K562 (cell line): ENCODE measurements at regions not wholly inside any gene's neighbourhood (a gene's known extent, or its start where the extent isn't known, plus 50 kb on each side); places are given as distances from the start of the nearest gene placed in this dataset.

Experiments used
- ATAC-seq: fragments of 200-7000 bp; cut with Tn5 transposase; 3 replicates; pipeline ENCODE4 v1.9.1; 2020; ENCODE audit warnings: moderate library complexity
- BruUV-seq: library from RNA; stranded (reverse); fragments of 400-500 nt; replicated peaks from 2 replicates; lab custom pipeline; 2021; lab: Mats Ljungman, UMichigan
- CTCF ChIA-PET: fragments of 300-600 bp; formaldehyde crosslinking; extraction: SDS; loops from one replicate; lab custom pipeline; 2021; ENCODE audit warnings: low intra/inter-chr PET ratio; lab: Yijun Ruan, JAX
- POLR2A ChIA-PET: fragments of 300-600, 350-650 bp; sonication (Branson Sonifier 250); formaldehyde crosslinking; extraction: SDS; loops from one replicate; lab custom pipeline; 2021; ENCODE audit warnings: antibody characterized with exemption, inconsistent platforms; lab: Yijun Ruan, JAX
- DNase-seq, 4 experiments: peaks; one replicate each; pipeline versions ENCODE4 v3.0.0 to v3.0.0-alpha.2; 2011 to 2018; ENCODE audit warnings: low spot score in 3 of 4, mixed read lengths in 3 of 4; ENCODE audit errors: extremely low read depth in 1 of 4
- FAIRE-seq: peaks from 2 replicates; lab custom pipeline; 2011; peaks lifted over from hg19 to GRCh38; lab: Jason Lieb, UNC
- H2AFZ ChIP-seq: 2 replicates; pipeline ENCODE4 v1.6.0; 2011; ENCODE audit warnings: low read depth, low read length, control low read depth, inconsistent platforms
- H3K27ac ChIP-seq: fragments of 200-600 bp; 3 replicates; pipeline ENCODE4 v1.8.0; 2011; ENCODE audit warnings: low read depth, mild to moderate bottlenecking, control low read depth, inconsistent platforms, low read length, moderate library complexity, mixed read lengths; ENCODE audit errors: extremely low read depth
- H3K27me3 ChIP-seq, 2 experiments: fragments of 300-600 bp in 1 of 2; 2 replicates in 1 of 2; 3 replicates in 1 of 2; pipeline versions ENCODE4 v1.6.0 to v1.8.0; 2011; ENCODE audit warnings: inconsistent platforms in 2 of 2, low read length in 2 of 2, mild to moderate bottlenecking in 1 of 2, mixed read lengths in 1 of 2, moderate library complexity in 1 of 2; ENCODE audit not compliant: control insufficient read depth in 2 of 2, insufficient read depth in 2 of 2
- H3K36me3 ChIP-seq: fragments of 300-600 bp; 3 replicates; pipeline ENCODE4 v1.8.0; 2011; ENCODE audit warnings: mild to moderate bottlenecking, low read length, inconsistent platforms; ENCODE audit not compliant: control insufficient read depth, insufficient read depth
- H3K4me1 ChIP-seq, 2 experiments: fragments of 200-600 bp in 1 of 2; replicated peaks in 1 of 2; 2 replicates in 1 of 2; 3 replicates in 1 of 2; pipeline versions ENCODE4 v1.5.1 to v1.8.0; 2011; ENCODE audit warnings: inconsistent platforms in 2 of 2, low read length in 2 of 2, mild to moderate bottlenecking in 1 of 2, mixed read lengths in 1 of 2, moderate library complexity in 1 of 2; ENCODE audit not compliant: control insufficient read depth in 2 of 2, insufficient read depth in 2 of 2
- H3K4me2 ChIP-seq: 2 replicates; pipeline ENCODE4 v1.6.1; 2011; ENCODE audit warnings: low read length, control low read depth, inconsistent platforms, mixed read lengths; ENCODE audit not compliant: insufficient read depth
- H3K4me3 ChIP-seq: fragments of 200-600 bp; sonication (generic), shearing (Covaris generic); 2 replicates; pipeline ENCODE4 v1.5.1; 2016; ENCODE audit warnings: control low read depth, inconsistent platforms
- H3K79me2 ChIP-seq: fragments of 200-600 bp; 3 replicates; pipeline ENCODE4 v1.8.0; 2011; ENCODE audit warnings: low read length, inconsistent platforms; ENCODE audit not compliant: control insufficient read depth, insufficient read depth
- H3K9ac ChIP-seq, 2 experiments: 2 replicates each; pipeline versions ENCODE4 v1.6.0 to v1.6.1; 2011; ENCODE audit warnings: low read depth in 2 of 2, low read length in 2 of 2, control low read depth in 1 of 2, inconsistent platforms in 1 of 2, mild to moderate bottlenecking in 1 of 2, mixed read lengths in 1 of 2; ENCODE audit not compliant: insufficient read depth in 1 of 2
- H3K9me1 ChIP-seq: one replicate; pipeline ENCODE4 v1.6.0; 2011; ENCODE audit warnings: inconsistent platforms, mild to moderate bottlenecking, low read length, moderate library complexity; ENCODE audit not compliant: control insufficient read depth, insufficient read depth
- H3K9me3 ChIP-seq: replicated peaks from 2 replicates; pipeline ENCODE4 v1.5.1; 2011; ENCODE audit warnings: low read depth, low read length, inconsistent platforms; ENCODE audit not compliant: control insufficient read depth, insufficient read depth
- H4K20me1 ChIP-seq: replicated peaks from 2 replicates; pipeline ENCODE4 v1.6.1; 2011; ENCODE audit warnings: low read length, inconsistent platforms, mixed read lengths; ENCODE audit not compliant: control insufficient read depth, insufficient read depth
- DIDO1 ChIP-seq: fragments of 450-650 bp; IDR thresholded peaks from 2 replicates; pipeline ENCODE4 v1.6.1; 2016; ENCODE audit warnings: low read depth, missing biosample characterization, missing genetic modification characterization
- FOXM1 ChIP-seq, 2 experiments: fragments of 450-650 bp in 1 of 2; sonication (generic) in 1 of 2; formaldehyde crosslinking in 1 of 2; IDR thresholded peaks; 2 replicates each; pipeline versions ENCODE4 v1.6.1 to v1.9.0; 2017 to 2022; ENCODE audit warnings: low read depth in 2 of 2, mild to moderate bottlenecking in 2 of 2, missing genetic modification reagents in 1 of 2, moderate library complexity in 1 of 2
- MAFG ChIP-seq: fragments of 450-650 bp; conservative IDR thresholded peaks from 2 replicates; pipeline ENCODE4 v1.6.1; 2016; ENCODE audit warnings: missing genetic modification characterization, missing compliant biosample characterization
- POLR3G ChIP-seq: IDR thresholded peaks from 2 replicates; pipeline ENCODE4 v1.6.1; 2011; ENCODE audit not compliant: insufficient read length, insufficient replicate concordance; ENCODE audit errors: extremely low read depth
- SUPT5H ChIP-seq: fragments of 450-650 bp; IDR thresholded peaks from 2 replicates; pipeline ENCODE4 v1.6.1; 2016
- ZNF124 ChIP-seq: sonication (generic); formaldehyde crosslinking; IDR thresholded peaks from 2 replicates; pipeline ENCODE4 v1.8.1; 2022; ENCODE audit warnings: missing genetic modification reagents
- WGBS: fragments of 100-300 bp; shearing (Covaris generic); methylation state at CpG from one replicate; pipeline ENCODE4 v1.1.6; 2016; ENCODE audit warnings: low coverage, mixed read lengths; ENCODE audit not compliant: insufficient coverage; ENCODE audit errors: missing lambda C conversion rate; 5-methylcytosine and 5-hydroxymethylcytosine counted together
- in situ Hi-C: fragments of 300-500 bp; cut with MboI; formaldehyde crosslinking; loops from 4 replicates; pipeline ENCODE4 v1.15.0; 2018; ENCODE audit warnings: inconsistent platforms, mixed read lengths
- intact Hi-C: fragments of 100-400 bp; cut with micrococcal nuclease; formaldehyde crosslinking; loops from 2 replicates; pipeline ENCODE4 v1.14.2; 2022

DNA sequence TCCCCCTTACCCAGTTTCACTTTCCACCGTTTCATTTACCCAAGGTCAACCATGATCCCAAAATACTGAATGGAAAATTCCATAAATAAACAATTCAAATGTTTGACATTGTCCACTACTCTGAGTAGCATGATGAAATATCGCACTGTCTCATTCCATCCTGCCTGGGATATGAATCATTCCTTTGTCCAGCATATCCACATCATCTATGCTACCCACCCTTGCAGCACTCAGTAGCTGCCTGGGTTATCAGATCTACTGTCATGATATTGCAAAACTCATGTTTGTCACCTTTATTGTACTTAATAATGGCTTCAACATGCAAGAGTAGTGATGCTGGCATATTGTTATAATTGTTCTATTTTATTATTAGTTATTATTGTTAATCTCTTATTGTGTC is 263.9 kb upstream of the NBEA start:
- Histone ChIP-seq H3K9ac (no peak overlapping the region), H3K27ac (no peak overlapping the region), H2AFZ (no peak overlapping the region), H4K20me1 (no peaks in the 10 kb centered on the region), H3K4me1 (no peaks in the 10 kb centered on the region), H3K9me3 (no peaks in the 10 kb centered on the region), H3K36me3 (no peaks in the 10 kb centered on the region), H3K4me3 (no peak overlapping the region), H3K4me2 (no peak overlapping the region), H3K9me1 (no peaks in the 10 kb centered on the region), H3K27me3 (no peaks in the 10 kb centered on the region), H3K79me2 (no peaks in the 10 kb centered on the region)
- DNase-seq: no peak
- intact Hi-C loops: no loop called here
- BruUV-seq: no TSS peak
- WGBS: 0% methylated on average over 2 of the region's 2 CpGs
- ChIA-PET POLR2A (no interaction called here), CTCF (no interaction called here)
- in situ Hi-C loops: no loop called here
- no peak for TF ChIP-seq ZNF124 (CRISPR knock-in tag)
- no peak for FAIRE-seq
- no peak for ATAC-seq

- POLR2A ChIA-PET: no interaction called here
- DNase-seq: no peak
- WGBS: 0% methylated on average over 4 of the region's 4 CpGs
- H3K9me1 ChIP-seq: no peaks in the 10 kb centered on the region
- no peak for TF ChIP-seq DIDO1 (tag)
- TF ChIP-seq MAFG (tag): no peak
- no peak for TF ChIP-seq FOXM1 (IDR thresholded peaks at IDR 0.05; ENCODE audit: low read depth)
- TF ChIP-seq FOXM1 (CRISPR knock-in tag; IDR thresholded peaks at IDR 0.05; ENCODE audit: low read depth): no peak
- no peak for TF ChIP-seq POLR3G
- no peak for TF ChIP-seq SUPT5H
- TF ChIP-seq, all 486 proteins: peak for 0
- no TSS peak for BruUV-seq
- CTCF ChIA-PET: no interaction called here
- in situ Hi-C loops (no loop called here), intact Hi-C loops (no loop called here)
- Histone ChIP-seq H3K9ac (no peak overlapping the region), H3K4me1 (no peaks in the 10 kb centered on the region), H4K20me1 (no peaks in the 10 kb centered on the region), H3K27ac (no peak overlapping the region), H3K79me2 (no peaks in the 10 kb centered on the region), H3K27me3 (no peaks in the 10 kb centered on the region), H3K9me3 (no peaks in the 10 kb centered on the region), H3K36me3 (no peaks in the 10 kb centered on the region), H2AFZ (no peak overlapping the region), H3K4me3 (no peak overlapping the region), H3K4me2 (no peak overlapping the region)
- ATAC-seq: no peak
- FAIRE-seq: no peak
Measured at GRCh38 chr13:34681405-34681955, 260.6 kb upstream of the NBEA start.
